ENCODE measurements at regions not wholly inside any gene's neighbourhood (a gene's known extent, or its start where the extent isn't known, plus 50 kb on each side); places are given as distances from the start of the nearest gene placed in this dataset.

- TF ChIP-seq CTCF (IDR thresholded peaks at IDR 0.05; ENCODE audit: low read depth, low read length): no peak
- TF ChIP-seq EZH2phosphoT487 (IDR thresholded peaks at IDR 0.05; ENCODE audit: low read depth): no peak
These were observed 433.8 kb downstream of the PLPP3 start for GRCh38 chr1:56145581-56145980.

Measured in OCI-LY3 (cell line).